CD14-positive monocyte (primary cell): ENCODE measurements at regions not wholly inside any gene's neighbourhood (a gene's known extent, or its start where the extent isn't known, plus 50 kb on each side); places are given as distances from the start of the nearest gene placed in this dataset.

Source experiments
- DNase-seq, 3 donors: peaks; one replicate each; pipeline ENCODE4 v3.0.0-alpha.2; 2011 to 2022
- H2AFZ ChIP-seq: 2 replicates; pipeline ENCODE4 v1.6.0; 2012; ENCODE audit warnings: mild to moderate bottlenecking, low read depth, low read length, inconsistent platforms; ENCODE audit not compliant: insufficient read depth, poor library complexity, severe bottlenecking
- H3K27ac ChIP-seq, 2 donors: 1 replicate in 1 of 2; 2 replicates in 1 of 2; pipeline ENCODE4 v1.5.1; 2012 to 2013; ENCODE audit warnings: low read length in 2 of 2, control low read depth in 1 of 2, inconsistent platforms in 1 of 2, low read depth in 1 of 2, mild to moderate bottlenecking in 1 of 2
- H3K27me3 ChIP-seq, 2 donors: one replicate each; pipeline versions ENCODE4 v1.6.0 to v1.6.1; 2011 to 2013; ENCODE audit warnings: low read length in 2 of 2; ENCODE audit not compliant: control insufficient read depth in 2 of 2, insufficient read depth in 2 of 2
- H3K36me3 ChIP-seq, 2 donors: replicated peaks in 1 of 2; 1 replicate in 1 of 2; 2 replicates in 1 of 2; pipeline versions ENCODE4 v1.5.1 to v1.6.1; 2012 to 2013; ENCODE audit warnings: low read length in 2 of 2, control low read depth in 1 of 2, inconsistent platforms in 1 of 2, mild to moderate bottlenecking in 1 of 2; ENCODE audit not compliant: insufficient read depth in 2 of 2, control insufficient read depth in 1 of 2
- H3K4me1 ChIP-seq, 2 donors: 1 replicate in 1 of 2; 2 replicates in 1 of 2; pipeline versions ENCODE4 v1.5.1 to v1.6.1; 2012 to 2013; ENCODE audit warnings: low read length in 2 of 2, control low read depth in 1 of 2, inconsistent platforms in 1 of 2, mild to moderate bottlenecking in 1 of 2, moderate library complexity in 1 of 2; ENCODE audit not compliant: insufficient read depth in 2 of 2, control insufficient read depth in 1 of 2
- H3K4me2 ChIP-seq: replicated peaks from 2 replicates; pipeline ENCODE3; 2012; ENCODE audit warnings: low read length, moderate library complexity, mild to moderate bottlenecking; ENCODE audit not compliant: poor library complexity, severe bottlenecking; ENCODE audit errors: extremely low read depth
- H3K4me3 ChIP-seq, 3 experiments: fragments of 200-600 bp in 1 of 3; sonication (generic) in 1 of 3; replicated peaks in 1 of 3; 1 replicate in 2 of 3; 2 replicates in 1 of 3; pipeline ENCODE4 v1.5.1; 2011 to 2013; ENCODE audit warnings: low read length in 3 of 3, mild to moderate bottlenecking in 3 of 3, control low read depth in 2 of 3, low read depth in 2 of 3, inconsistent platforms in 1 of 3, moderate library complexity in 1 of 3
- H3K79me2 ChIP-seq: 2 replicates; pipeline ENCODE4 v1.6.0; 2012; ENCODE audit warnings: mild to moderate bottlenecking, control low read depth, inconsistent platforms, low read length, moderate library complexity; ENCODE audit not compliant: insufficient read depth
- H3K9ac ChIP-seq: 2 replicates; pipeline ENCODE4 v1.6.0; 2017; ENCODE audit warnings: low read length, mild to moderate bottlenecking; ENCODE audit not compliant: insufficient read depth, poor library complexity, severe bottlenecking
- H3K9me3 ChIP-seq, 2 donors: replicated peaks in 1 of 2; 1 replicate in 1 of 2; 2 replicates in 1 of 2; pipeline versions ENCODE4 v1.5.1 to v1.6.1; 2012 to 2013; ENCODE audit warnings: low read length in 2 of 2, control low read depth in 1 of 2; ENCODE audit not compliant: control insufficient read depth in 1 of 2, insufficient read depth in 1 of 2
- H4K20me1 ChIP-seq: 2 replicates; pipeline ENCODE4 v1.6.0; 2012; ENCODE audit warnings: mild to moderate bottlenecking, low read length, control low read depth, moderate library complexity; ENCODE audit not compliant: insufficient read depth
- H3K27ac Mint-ChIP-seq, 7 donors: one replicate each; pipeline ENCODE4 v1.8.0; 2020; ENCODE audit warnings: mild to moderate bottlenecking in 7 of 7, mixed read lengths in 7 of 7, moderate library complexity in 6 of 7, inconsistent platforms in 2 of 7
- H3K27me3 Mint-ChIP-seq, 3 donors: one replicate each; pipeline ENCODE4 v1.8.0; 2021 to 2022; ENCODE audit warnings: low read depth in 3 of 3, mild to moderate bottlenecking in 3 of 3, mixed read lengths in 3 of 3, moderate library complexity in 3 of 3, inconsistent platforms in 1 of 3
- H3K36me3 Mint-ChIP-seq, 2 donors: one replicate each; pipeline ENCODE4 v1.8.0; 2020; ENCODE audit warnings: mixed read lengths in 2 of 2, inconsistent platforms in 1 of 2, mild to moderate bottlenecking in 1 of 2
- H3K4me1 Mint-ChIP-seq: one replicate; pipeline ENCODE4 v1.8.0; 2020; ENCODE audit warnings: mild to moderate bottlenecking, mixed read lengths
- H3K4me3 Mint-ChIP-seq, 2 donors: one replicate each; pipeline ENCODE4 v1.8.0; 2020; ENCODE audit warnings: mild to moderate bottlenecking in 2 of 2, mixed read lengths in 2 of 2, moderate library complexity in 1 of 2
- H3K9me3 Mint-ChIP-seq, 7 donors: one replicate each; pipeline ENCODE4 v1.8.0; 2020 to 2022; ENCODE audit warnings: mixed read lengths in 7 of 7, mild to moderate bottlenecking in 6 of 7, moderate library complexity in 6 of 7, inconsistent platforms in 2 of 7
- CTCF ChIP-seq: fragments of 200-600 bp; IDR thresholded peaks from one replicate; pipeline ENCODE4 v1.8.0; 2022; ENCODE audit warnings: antibody characterized with exemption, mild to moderate bottlenecking
- WGBS: methylation state at CpG from one replicate; pipeline ENCODE4 v1.1.5; 2013; ENCODE audit warnings: missing lambda C conversion rate; ENCODE audit not compliant: insufficient coverage; 5-methylcytosine and 5-hydroxymethylcytosine counted together
- intact Hi-C, 2 donors: fragments of 100-400 bp; cut with micrococcal nuclease; formaldehyde crosslinking; loops; one replicate each; pipeline versions ENCODE4 v1.15.0 to v1.15.1; 2023

GRCh38 chr3:168422843-168423242, 327.1 kb upstream of the GOLIM4 start:
- Mint-ChIP-seq H3K27me3 (no peaks in the 10 kb centered on the region), H3K27ac (no peak overlapping the region), H3K4me3 (no peak overlapping the region), H3K36me3 (no peaks in the 10 kb centered on the region), H3K9me3 (peaks cover 0 to 5% (median 0%) of the 10 kb centered on the region in 7 donors), H3K4me1 (peaks cover 7% of the 10 kb centered on the region)
- Histone ChIP-seq H2AFZ (no peak overlapping the region), H3K36me3 (no peaks in the 10 kb centered on the region), H3K79me2 (no peaks in the 10 kb centered on the region), H3K4me3 (no peak overlapping the region), H3K9me3 (no peaks in the 10 kb centered on the region), H3K4me1 (peaks cover 4 to 6% of the 10 kb centered on the region in 2 donors), H3K9ac (no peak overlapping the region), H3K27me3 (no peaks in the 10 kb centered on the region), H3K4me2 (no peak overlapping the region), H3K27ac (no peak overlapping the region), H4K20me1 (no peaks in the 10 kb centered on the region)
- no peak for TF ChIP-seq CTCF
- no peak for DNase-seq
- intact Hi-C loops: no loop called here
- WGBS: no CpG with 5 or more reads among the region's 1 CpG

DNA sequence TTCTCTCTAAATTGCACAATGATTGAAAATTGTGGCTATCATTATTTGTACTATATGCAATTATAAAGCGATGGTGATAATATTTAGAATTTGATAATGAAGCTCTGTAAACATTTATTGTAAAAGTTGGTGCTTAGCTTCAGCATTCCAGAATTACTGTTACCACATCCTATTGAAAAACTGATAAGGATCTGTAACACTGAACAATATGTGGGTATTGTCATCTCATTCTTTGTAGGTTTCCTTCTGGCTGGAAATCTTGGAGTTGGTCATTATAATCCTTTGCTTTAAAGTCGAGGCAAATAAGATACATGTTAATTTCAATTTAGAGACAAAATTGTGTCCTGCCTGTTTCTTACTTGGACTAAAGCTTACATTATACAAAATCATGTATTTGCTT, 323.4 kb upstream of the GOLIM4 start:
- intact Hi-C loops: no loop called here
- no peaks in the 10 kb centered on the region for H3K36me3 Mint-ChIP-seq
- WGBS: no CpG with 5 or more reads among the region's 2 CpGs

More for the DNA sequence above, 323.4 kb upstream of the GOLIM4 start:
- H3K27me3 ChIP-seq: no peaks in the 10 kb centered on the region
- H3K4me1 ChIP-seq: no peaks in the 10 kb centered on the region
- no peak for TF ChIP-seq CTCF
- no peak overlapping the region for H2AFZ ChIP-seq
- no peaks in the 10 kb centered on the region for H3K79me2 ChIP-seq
- DNase-seq: no peak
- H3K4me3 ChIP-seq: no peak overlapping the region
- no peak overlapping the region for H3K4me3 Mint-ChIP-seq
- H3K27ac Mint-ChIP-seq: no peak overlapping the region
- H3K27me3 Mint-ChIP-seq: no peaks in the 10 kb centered on the region
- H4K20me1 ChIP-seq: no peaks in the 10 kb centered on the region
- H3K4me2 ChIP-seq: no peak overlapping the region
- no peaks in the 10 kb centered on the region for H3K4me1 Mint-ChIP-seq
- no peak overlapping the region for H3K27ac ChIP-seq
- no peaks in the 10 kb centered on the region for H3K9me3 ChIP-seq
- H3K36me3 ChIP-seq: no peaks in the 10 kb centered on the region
- no peak overlapping the region for H3K9ac ChIP-seq
- peaks cover 0 to 5% (median 0%) of the 10 kb centered on the region in 7 donors for H3K9me3 Mint-ChIP-seq
